GM21381 (cell line): ENCODE measurements at regions not wholly inside any gene's neighbourhood (a gene's known extent, or its start where the extent isn't known, plus 50 kb on each side); places are given as distances from the start of the nearest gene placed in this dataset.

Source experiments
- ATAC-seq: cut with Tn5 transposase; IDR thresholded peaks from one replicate; pipeline ENCODE4 v1.9.1; 2021; ENCODE audit warnings: mild to moderate bottlenecking, moderate library complexity; ENCODE audit not compliant: unreplicated experiment

DNA sequence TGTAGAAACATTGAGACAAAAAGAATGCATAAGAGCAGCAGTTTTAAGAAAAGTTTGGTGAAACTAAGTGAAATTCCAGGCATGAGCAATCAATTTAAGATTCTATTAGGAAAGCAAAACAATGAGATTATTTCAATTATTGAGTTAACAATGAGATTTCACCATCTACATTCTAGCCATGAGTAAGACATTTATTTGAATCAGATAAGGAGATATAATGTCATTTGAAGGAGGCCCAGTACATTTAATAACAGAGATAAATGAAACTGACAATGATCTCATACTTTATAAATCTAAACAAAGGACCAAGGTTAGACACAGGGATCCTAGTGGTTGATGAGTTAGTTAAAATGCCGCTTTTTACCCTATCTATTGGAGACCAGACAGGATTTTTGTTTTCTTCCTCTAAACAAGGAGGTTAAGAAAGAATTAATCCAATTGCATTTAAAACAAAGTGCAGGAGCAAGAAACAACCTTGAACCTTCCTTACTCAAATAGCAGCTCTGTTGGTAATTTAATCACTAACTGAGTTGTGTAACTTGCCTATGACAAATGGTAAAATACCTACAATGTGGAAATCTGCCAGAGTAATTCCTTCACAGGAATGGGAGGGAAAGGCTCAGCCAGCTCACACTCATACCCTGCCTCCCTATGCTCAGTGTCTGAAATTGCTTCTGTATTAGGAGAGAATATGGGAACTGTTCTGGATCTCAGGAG, 103.5 kb upstream of the NR3C1 start:
- no peak for ATAC-seq

DNA sequence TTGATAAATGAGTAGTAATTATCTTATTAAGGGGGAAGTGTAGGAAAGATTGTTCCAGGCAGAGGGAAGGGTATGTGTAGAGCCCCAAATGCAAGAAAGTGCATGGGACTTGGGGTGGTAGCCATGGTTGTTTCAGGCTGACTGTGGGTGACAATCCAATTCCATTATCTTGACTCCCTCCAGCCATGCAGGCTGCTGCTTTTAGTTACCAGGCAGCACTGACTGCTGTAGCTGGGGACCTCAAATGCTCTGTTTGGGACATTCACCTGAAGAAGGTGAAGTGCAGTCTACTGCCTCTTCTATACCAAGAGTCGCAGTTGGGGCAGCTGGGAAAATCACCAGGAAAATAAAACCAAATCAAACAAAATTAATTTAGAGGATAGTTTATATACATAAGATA, 102.4 kb upstream of the NR3C1 start:
- ATAC-seq, result no peak

DNA sequence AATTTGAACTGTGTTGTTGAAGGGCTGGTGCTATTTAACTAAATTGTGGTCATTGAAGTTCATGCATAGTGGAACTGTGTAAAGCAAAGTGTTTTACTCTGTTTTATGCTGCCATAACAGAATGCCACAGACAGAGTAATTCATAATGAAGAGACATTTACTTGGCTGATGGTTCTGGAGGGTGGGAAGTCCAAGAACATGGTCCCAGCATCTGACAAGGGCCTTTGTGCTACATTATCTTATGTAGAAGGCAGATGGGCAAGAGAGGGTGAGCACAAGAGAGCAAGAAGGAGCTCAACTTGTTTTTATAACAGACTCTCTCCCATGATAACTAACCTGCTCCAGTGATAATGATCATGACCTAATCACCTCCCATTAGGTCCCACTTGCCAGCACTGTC, 101.9 kb upstream of the NR3C1 start:
- no peak for ATAC-seq

DNA sequence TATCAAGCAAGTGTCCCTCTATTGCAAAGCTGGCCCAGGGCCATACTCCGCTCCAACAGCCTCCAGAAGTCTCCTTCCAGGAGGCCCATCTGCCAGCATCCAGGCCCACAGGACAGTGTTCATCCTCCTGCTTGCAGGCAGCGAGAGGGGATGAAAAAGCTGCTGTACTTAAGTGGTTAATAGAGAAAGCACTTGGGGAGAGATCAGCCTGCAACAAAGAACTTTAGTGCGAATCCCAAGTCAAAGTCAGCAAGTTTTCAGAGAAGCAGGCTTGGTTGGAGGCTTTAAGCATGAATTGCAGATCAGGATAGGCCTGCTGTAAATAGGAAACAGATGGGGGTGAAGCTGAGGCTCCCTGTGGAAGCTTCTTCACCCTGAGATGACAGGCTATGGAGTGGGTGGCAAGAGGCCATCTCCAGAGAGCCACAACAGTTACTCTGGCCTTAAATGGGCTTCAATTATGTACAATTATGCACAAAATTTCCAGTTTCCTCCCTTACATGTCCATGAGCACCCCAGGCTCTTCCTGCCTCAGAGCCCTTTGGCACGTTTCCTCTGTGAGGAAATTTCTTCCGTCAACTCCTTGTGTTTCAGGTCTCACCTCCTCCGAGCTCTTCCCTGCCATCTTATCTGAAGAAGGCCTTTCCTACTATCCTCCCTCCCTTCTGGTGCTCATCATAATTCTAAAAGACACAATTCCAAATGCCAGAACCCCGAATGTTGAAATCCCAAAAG, 98.0 kb upstream of the NR3C1 start:
- no peak for ATAC-seq

DNA sequence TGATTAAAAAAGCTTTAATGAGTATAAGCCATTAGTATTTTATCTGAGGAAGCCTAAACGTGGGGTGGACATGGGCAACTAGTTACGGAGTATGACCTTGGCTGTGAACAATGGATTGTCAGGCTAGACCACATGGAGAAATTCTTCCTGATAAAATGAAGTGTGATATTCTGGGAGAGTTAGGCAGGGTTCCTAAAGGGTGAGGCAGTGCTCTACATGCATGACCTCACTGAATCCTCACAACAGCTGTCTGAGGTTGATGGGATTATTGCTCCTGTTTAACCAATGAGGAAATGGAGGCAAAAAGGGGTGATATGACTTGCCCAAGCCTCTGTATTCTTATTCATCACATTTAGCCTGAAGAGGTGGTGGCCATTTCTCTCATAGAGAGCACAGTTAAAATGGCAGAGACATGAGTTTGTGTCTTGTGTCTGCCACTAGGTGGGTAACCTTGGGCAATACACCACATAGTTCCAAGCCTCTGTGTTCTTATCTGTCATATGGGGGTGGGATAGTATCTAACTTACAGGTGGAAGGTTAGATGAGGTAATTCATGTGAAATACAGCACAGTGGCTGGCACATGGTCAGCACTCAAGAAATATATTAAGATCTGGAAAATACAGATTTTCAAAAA, 96.1 kb upstream of the NR3C1 start:
- no peak for ATAC-seq

DNA sequence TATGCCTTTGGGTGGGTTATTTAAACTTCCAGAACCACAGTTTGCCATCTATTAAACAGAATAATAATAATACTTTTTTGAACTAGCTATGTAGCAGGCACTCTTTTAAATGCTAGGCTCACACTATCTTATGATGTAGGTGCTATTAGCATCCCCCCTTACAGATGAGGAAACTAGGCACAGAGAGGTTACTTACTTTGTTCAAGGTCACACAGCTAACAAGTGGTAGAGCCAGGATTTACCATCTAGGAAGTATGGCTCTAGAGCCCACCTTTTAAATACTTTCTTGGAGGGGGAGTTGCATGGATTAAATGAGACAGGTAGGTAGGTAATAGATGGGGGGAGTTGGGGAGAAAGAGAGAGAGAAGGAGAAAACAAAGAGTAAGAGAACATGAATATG, 95.3 kb upstream of the NR3C1 start:
- no peak for ATAC-seq

DNA sequence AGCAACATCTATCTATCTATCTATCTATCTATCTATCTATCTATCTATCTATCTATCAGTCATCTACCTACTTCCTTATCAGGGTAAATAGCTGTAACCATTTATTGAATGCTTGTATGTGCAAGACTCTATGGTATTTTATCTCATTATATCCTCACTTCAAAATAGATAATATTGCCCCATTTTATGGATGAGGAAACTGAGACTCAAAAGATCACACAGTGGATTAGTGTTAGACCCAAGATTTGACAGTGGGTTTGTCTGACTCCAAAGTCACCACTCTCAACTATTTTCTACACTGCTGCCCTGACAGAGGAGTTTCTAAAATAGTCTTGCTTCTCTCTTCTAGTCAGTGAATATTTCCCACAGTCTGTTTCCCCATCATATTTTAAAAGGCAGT, 94.3 kb upstream of the NR3C1 start:
- ATAC-seq, result no peak

DNA sequence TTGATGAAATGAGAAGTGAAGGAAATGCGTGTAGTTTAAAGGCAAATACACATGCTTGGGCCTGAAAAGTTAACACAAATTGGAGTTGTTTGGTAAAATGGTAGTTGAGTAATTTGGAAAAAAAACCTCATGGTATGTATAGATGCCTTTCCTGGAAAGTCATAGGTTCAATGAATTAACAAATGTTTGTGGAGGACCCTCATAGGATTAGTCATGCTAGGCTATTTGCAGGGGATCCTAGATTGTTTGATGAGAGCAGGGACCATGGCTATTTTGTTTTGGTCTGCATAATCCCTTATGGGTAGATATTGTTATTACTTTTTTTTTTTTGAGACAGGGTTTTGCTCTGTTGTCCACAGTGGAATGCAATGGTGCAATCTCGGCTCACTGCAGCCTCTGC, 93.5 kb upstream of the NR3C1 start:
- ATAC-seq, result no peak

DNA sequence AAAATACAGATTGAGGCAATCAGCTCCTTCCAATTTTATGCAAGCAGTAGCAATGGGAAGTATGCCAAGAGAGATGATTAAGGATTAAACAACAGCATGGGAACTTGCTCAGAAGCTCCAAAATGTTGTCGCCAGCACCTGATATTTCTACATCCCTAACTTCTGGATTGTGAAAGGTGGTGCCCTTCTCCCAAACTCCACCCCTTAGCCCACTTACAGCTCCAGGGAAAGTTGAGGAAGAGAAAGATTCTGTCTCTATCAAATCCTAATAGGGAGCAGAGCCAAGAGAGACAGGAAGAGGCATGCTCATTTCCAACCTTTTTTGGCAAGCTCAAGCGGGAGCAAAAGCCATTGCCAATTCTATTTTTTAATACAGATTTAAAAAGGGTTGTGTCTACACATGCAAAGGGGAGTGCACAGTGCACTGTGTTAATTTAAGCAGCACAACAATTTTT, 92.4 kb upstream of the NR3C1 start:
- no peak for ATAC-seq

DNA sequence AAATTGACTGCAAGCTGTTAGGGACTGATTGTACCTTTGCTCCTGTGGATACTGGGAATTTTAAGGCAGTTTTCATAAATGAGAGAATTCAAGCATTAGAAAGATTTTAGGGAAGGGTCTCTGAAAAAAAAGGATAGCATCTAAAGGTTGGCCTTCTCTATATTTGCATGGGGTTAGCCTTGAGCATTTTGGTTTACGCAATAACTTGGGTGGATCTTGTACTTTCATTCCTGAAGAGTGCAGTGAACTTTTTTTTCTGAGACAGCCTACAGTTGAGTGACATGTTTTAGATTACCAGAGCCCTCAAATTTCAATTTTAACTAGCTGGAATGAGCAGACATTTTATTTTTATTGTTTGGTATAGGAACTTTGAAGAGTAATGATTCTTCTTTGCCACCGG, 91.6 kb upstream of the NR3C1 start:
- ATAC-seq, result no peak

DNA sequence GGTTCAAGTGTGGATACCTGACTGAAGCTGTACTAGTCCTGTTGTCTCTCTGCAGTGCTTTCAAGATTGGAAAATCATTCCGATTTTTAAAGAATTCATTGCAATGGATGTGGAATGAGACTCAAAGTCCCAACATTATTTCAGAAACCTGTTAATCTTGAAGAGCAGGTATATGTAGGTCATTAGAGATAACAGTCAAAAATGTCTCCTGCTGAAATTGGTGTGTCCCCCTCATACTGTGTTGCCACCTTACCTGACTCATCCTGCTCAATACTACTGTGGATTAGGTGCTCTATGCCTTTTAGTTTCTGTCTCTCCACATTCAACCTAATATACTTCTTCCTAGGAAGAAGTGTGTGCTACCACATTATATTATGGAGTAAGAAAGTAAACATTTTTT, 91.1 kb upstream of the NR3C1 start:
- no peak for ATAC-seq

DNA sequence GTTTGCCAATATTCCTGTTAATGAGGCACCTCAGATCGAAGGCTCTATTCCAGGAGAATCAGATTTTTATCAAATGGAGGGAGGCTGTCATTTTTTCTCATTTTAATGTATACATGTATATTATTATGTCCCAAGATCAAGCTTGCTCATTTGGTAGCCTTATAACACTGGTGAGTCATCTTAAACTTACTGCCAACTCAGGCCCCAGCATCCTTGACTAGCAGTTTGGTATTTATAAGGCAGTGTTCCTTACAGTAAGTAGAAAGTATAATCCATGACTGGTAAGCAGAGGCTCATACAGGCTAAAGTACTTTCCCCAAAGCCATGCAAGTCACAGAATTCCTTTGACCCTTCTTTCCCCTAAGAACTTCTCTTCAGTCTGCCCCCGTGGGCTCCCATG, 90.7 kb upstream of the NR3C1 start:
- no peak for ATAC-seq

DNA sequence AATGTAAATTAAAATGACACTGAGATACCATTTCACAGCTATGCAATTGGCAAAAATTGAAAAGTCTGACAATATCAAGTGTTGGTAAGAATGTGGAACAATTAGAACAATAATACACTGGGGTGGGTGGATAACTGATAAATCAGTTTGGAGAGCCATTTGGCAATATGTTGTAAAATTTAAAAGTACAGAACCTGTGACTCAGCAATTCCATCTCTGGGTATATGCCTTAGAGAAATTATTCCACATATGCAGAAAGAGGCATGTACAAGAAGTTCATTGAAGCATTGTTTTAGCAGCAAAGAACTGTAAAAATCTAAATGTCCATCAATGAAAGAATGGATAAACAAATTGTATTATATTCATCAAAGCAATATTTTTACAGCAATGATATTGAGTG, 89.3 kb upstream of the NR3C1 start:
- no peak for ATAC-seq

DNA sequence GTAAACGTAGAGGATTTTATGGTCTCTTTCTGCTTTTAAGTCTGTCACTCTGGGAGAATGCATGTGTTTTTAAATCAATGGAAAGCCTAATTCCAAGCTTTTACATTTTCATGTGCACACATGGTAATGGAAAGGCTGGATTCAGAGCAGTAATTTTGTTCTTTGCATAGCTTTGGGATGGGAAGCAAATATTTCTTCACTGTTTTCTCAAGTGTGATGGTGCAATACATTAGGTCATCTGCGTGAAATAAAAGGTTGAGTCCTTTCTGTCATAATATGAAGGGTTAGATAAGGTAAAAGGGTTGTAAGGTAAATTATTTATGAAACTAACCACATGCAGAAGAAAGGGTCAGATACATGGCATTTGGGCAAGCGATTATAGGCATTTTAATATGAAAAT, 88.2 kb upstream of the NR3C1 start:
- ATAC-seq, result no peak

DNA sequence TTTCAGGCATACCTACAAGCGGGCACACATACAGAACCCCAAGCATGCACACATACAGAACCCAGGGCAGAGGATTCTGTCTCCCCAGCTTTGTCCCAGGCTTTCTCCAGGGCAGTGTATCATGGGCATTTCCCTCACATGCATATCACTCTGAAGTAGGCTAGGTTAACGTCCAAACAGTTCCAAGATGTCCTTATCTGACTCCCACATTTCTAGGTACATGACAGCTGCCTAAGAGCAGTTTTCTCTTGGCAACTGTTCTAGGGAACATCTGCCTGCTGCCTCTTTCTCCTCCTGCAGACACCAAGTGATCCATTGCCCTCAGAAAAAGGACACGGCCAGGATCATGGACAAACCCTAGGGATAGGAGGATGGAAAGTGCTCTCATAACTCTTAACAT, 84.9 kb upstream of the NR3C1 start:
- no peak for ATAC-seq

DNA sequence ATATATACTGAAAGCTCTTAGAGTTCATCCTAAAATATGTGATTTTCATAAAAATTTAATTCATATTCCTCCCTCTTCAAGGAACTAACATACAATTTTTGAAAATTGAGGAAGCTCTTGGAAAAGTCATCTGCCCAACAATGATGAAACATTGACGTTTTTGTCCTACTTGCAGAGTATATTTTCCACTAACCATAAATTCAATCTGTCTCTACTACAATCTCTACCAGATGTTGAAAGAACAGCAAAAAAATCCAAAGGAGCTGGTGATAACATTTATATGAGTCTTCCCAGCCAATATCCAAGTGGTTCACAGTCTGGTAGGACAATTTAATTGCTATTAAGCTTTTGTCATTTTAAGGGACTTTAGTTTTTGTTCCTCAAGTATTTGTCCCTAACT, 81.1 kb upstream of the NR3C1 start:
- no peak for ATAC-seq

DNA sequence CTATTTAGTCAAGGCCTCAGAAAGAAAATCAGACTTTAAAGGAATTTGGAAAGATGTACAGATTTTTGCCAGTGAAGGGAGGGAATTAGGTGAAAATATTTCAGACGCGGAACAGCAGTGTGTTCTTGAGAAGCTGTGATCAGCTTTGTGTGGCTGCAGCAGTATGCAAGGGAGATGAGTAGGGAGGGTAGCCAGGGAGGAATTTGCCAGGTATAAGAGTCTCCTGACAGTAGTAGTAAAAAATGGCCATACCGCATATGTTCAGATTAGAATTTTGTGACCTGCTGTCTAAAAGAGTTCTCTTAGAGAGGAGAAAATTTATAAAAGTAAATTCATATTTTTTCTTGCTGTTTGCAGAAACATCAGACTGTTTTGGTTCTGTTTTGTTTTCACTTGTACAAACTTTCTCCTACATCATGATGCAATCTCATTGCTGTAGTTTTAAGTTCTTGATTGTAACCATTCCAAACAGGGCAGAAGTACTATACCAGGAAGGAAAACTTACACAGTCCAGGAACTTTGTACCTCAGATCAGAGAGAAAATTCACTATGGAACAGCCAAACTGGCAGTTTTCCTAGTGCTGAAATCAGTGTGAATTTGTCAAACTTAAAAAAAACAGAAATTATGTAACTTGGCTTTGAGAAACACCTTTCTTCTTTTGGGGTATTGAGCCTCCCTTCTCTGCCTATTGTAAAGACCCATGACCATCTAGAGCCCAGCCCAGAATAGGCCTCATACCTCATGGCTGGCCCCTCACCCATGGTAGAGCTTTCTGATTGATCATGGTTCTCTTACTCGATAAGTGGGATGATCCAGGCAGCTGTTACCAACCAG, 78.4 kb upstream of the NR3C1 start:
- ATAC-seq, result no peak

DNA sequence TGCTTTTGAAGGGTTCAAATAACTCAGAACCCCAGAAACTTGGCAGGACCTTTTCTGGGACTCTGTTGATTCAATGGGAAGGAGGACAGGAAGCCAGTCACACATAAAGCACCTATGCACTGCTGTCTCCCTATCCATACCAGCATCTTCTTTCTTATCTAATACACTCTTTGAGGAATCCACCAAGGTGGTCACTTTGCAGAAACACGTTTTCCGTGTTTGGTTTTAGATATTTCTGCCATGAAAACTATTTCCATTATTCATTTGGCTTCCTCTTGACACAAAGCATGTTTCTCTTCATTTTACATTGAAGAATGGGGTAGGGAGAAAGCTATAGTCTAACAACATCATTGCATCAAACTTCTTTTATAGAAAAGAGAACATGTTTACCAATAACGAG, 76.5 kb upstream of the NR3C1 start:
- no peak for ATAC-seq

DNA sequence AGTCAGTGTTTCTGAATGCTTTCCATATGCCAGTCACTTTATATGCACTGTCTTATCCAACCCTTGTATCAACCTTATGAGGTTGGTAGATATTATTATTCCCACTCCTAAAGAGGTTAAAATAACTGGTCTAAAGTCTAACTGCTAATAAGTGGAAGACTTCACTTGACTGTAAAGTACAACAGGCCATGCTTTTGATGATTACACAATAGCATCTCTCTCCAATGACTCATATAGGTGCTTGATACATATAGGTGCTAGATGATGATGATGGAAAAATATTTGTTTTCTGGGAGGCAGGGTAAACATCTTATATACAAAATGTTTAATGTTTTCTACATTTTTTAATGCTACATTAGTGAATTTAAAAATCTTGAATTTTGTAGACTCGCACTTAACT, 75.9 kb upstream of the NR3C1 start:
- no peak for ATAC-seq

DNA sequence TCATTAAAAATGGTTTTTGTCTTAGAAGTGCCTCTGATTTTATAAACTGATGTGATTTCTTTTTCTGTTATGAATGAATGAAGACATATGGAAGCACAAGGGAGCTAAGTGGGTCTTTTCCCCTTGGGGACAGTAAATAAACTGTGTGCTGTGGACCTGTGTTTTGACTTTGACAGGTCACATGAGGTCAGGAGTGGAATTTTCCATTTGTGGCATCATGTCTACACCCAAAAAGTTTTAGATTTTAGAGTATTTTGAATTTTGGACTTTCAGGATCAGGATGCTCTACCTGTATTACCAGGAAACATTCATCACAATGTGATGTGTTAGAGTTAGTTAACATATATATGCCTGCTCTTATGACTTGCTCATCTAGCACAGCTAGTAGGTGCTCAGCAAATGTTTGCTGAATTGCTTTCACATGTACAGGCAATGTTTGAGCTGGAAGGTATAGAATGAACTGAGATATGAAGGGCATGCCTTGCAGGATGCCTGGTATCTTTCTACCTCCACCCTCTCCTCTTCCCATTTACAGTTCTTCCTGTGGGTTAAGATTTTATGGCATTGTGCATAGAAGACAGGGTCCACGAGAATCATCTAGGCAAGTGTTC, 73.2 kb upstream of the NR3C1 start:
- ATAC-seq, result no peak

DNA sequence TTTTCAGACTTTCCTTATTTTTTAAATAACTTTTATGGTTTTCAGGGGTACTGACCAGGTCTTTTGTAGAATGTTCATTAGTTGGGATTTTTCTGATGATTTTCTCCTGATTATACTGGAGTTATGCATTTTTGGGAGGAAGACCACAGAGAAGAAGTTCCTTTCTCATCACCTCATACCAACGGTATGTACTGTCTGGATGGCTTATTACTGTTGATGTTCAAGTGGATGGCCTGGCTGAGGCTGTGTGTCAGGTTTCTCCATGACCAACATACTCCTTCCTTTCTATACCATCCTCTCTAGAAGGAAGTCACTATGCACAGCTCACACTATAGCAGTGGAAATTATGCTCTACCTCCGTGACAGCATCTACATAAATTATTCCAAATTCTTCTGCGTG, 71.1 kb upstream of the NR3C1 start:
- no peak for ATAC-seq
